Hepatocyte (in vitro differentiated cells): ENCODE measurements at regions not wholly inside any gene's neighbourhood (a gene's known extent, or its start where the extent isn't known, plus 50 kb on each side); places are given as distances from the start of the nearest gene placed in this dataset.

Experiments
- DNase-seq: peaks from one replicate; pipeline ENCODE4 v3.0.0-alpha.2; 2016; ENCODE audit warnings: low spot score
- H2AFZ ChIP-seq: fragments of 200-600 bp; sonication (generic); 2 replicates; pipeline ENCODE4 v1.6.0; 2016; ENCODE audit warnings: antibody characterized with exemption, mild to moderate bottlenecking
- H3K27ac ChIP-seq: fragments of 200-600 bp; sonication (generic); 2 replicates; pipeline ENCODE4 v1.5.1; 2016; ENCODE audit warnings: mild to moderate bottlenecking
- H3K27me3 ChIP-seq: fragments of 200-600 bp; sonication (generic); 2 replicates; pipeline ENCODE4 v1.6.1; 2016
- H3K36me3 ChIP-seq: fragments of 200-600 bp; sonication (generic); replicated peaks from 2 replicates; pipeline ENCODE4 v1.5.1; 2016; ENCODE audit warnings: low read depth; ENCODE audit not compliant: insufficient read depth
- H3K4me1 ChIP-seq: fragments of 200-600 bp; sonication (generic); 2 replicates; pipeline ENCODE4 v1.5.1; 2016; ENCODE audit warnings: mild to moderate bottlenecking, moderate library complexity; ENCODE audit not compliant: insufficient read depth
- H3K4me2 ChIP-seq: fragments of 200-600 bp; sonication (generic); 2 replicates; pipeline ENCODE4 v1.6.0; 2016
- H3K4me3 ChIP-seq: fragments of 200-600 bp; sonication (generic); 2 replicates; pipeline ENCODE4 v1.5.1; 2016; ENCODE audit warnings: mild to moderate bottlenecking
- H3K79me2 ChIP-seq: fragments of 200-600 bp; sonication (generic); 2 replicates; pipeline ENCODE4 v1.6.0; 2017; ENCODE audit warnings: mild to moderate bottlenecking
- H3K9me2 ChIP-seq: fragments of 200-600 bp; sonication (generic); replicated peaks from 2 replicates; pipeline ENCODE4 v1.6.0; 2017; ENCODE audit warnings: mild to moderate bottlenecking; ENCODE audit not compliant: insufficient read depth
- H3K9me3 ChIP-seq: fragments of 200-600 bp; sonication (generic); 2 replicates; pipeline ENCODE4 v1.5.1; 2016; ENCODE audit warnings: low read depth, mild to moderate bottlenecking
- H4K20me1 ChIP-seq: fragments of 200-600 bp; sonication (generic); 2 replicates; pipeline ENCODE4 v1.6.0; 2016; ENCODE audit warnings: mild to moderate bottlenecking; ENCODE audit not compliant: insufficient read depth, poor library complexity, severe bottlenecking
- EZH2 ChIP-seq: fragments of 200-600 bp; sonication (generic); IDR thresholded peaks from 2 replicates; pipeline ENCODE4 v1.6.1; 2016; ENCODE audit warnings: antibody characterized with exemption, mild to moderate bottlenecking, borderline replicate concordance
- EZH2phosphoT487 ChIP-seq: fragments of 200-600 bp; sonication (generic); IDR thresholded peaks from one replicate; pipeline ENCODE4 v1.6.1; 2018; ENCODE audit warnings: antibody characterized with exemption, mild to moderate bottlenecking, low read depth, moderate library complexity; ENCODE audit not compliant: unreplicated experiment, severe bottlenecking
- WGBS: methylation state at CpG from one replicate; pipeline ENCODE4 v1.1.6; 2016; ENCODE audit warnings: low lambda C conversion rate; ENCODE audit errors: missing lambda C conversion rate; 5-methylcytosine and 5-hydroxymethylcytosine counted together
- TF ChIP-seq, protein P1 (sequence below): fragments of 200-600 bp; sonication (generic); IDR thresholded peaks from 2 replicates; pipeline ENCODE4 v1.5.1; 2016; ENCODE audit warnings: antibody characterized with exemption, mild to moderate bottlenecking; ENCODE audit not compliant: poor library complexity

DNA sequence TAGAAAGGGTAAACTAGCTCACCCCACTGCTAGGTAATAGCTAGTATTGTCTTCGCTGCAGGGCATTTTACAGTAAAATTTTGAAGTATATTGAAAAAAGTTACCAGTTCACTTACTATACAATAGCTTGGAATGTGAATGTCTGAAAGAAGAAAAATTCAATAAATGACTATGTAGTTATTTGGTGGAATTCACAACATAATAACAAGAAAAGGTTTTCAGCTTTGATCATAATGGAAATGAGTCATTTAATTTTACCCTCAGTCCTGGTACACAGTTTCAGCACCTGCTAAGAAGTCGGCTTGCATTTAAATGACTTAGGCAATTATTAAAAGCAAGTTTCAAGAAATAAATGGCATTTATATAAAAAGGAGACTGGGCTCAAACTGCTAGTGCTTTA, 90.4 kb downstream of the NUP35 start:
- H3K4me1 ChIP-seq = no peaks in the 10 kb centered on the region
- H3K27ac ChIP-seq = no peak overlapping the region
- H3K27me3 ChIP-seq = no peaks in the 10 kb centered on the region
- no peaks in the 10 kb centered on the region for H3K9me3 ChIP-seq
- no peaks in the 10 kb centered on the region for H4K20me1 ChIP-seq
- H3K9me2 ChIP-seq = no peaks in the 10 kb centered on the region
- no peak overlapping the region for H3K4me2 ChIP-seq
- TF ChIP-seq EZH2phosphoT487 = no peak
- TF ChIP-seq, protein P1, sequence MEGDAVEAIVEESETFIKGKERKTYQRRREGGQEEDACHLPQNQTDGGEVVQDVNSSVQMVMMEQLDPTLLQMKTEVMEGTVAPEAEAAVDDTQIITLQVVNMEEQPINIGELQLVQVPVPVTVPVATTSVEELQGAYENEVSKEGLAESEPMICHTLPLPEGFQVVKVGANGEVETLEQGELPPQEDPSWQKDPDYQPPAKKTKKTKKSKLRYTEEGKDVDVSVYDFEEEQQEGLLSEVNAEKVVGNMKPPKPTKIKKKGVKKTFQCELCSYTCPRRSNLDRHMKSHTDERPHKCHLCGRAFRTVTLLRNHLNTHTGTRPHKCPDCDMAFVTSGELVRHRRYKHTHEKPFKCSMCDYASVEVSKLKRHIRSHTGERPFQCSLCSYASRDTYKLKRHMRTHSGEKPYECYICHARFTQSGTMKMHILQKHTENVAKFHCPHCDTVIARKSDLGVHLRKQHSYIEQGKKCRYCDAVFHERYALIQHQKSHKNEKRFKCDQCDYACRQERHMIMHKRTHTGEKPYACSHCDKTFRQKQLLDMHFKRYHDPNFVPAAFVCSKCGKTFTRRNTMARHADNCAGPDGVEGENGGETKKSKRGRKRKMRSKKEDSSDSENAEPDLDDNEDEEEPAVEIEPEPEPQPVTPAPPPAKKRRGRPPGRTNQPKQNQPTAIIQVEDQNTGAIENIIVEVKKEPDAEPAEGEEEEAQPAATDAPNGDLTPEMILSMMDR = no peak
- TF ChIP-seq EZH2 = no peak
- H3K79me2 ChIP-seq = no peaks in the 10 kb centered on the region
- no peak overlapping the region for H2AFZ ChIP-seq
- H3K4me3 ChIP-seq = no peak overlapping the region
- WGBS = 47% methylated on average over 2 of the region's 2 CpGs
- no peaks in the 10 kb centered on the region for H3K36me3 ChIP-seq
- no peak for DNase-seq

DNA sequence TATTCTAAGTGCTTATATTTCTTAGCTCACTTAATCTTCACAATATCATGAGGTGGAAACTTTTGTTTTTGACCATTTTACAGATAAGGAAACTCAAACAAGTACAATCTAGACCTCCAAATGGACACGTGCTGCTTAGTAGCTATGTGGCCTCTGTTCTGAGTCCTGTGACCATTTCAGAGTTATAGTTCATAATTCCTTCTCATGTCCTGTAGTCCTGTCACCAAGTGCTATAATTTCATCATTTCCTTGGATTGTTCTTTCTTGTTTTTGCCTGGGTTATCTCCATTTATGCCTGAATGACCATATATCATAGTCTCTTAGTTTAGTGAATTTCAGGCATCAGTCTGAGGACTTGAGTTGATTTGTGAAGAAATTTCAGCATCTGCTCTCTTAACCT, 91.7 kb downstream of the NUP35 start:
- Histone ChIP-seq H3K27ac (no peak overlapping the region), H3K4me3 (no peak overlapping the region), H3K9me2 (no peaks in the 10 kb centered on the region), H3K4me2 (no peak overlapping the region), H3K27me3 (no peaks in the 10 kb centered on the region), H4K20me1 (no peaks in the 10 kb centered on the region), H3K4me1 (no peaks in the 10 kb centered on the region), H3K79me2 (no peaks in the 10 kb centered on the region), H3K36me3 (no peaks in the 10 kb centered on the region), H2AFZ (no peak overlapping the region), H3K9me3 (no peaks in the 10 kb centered on the region)
- DNase-seq = no peak
- WGBS = 88% methylated on average over 1 of the region's 1 CpG
- TF ChIP-seq EZH2phosphoT487 (no peak), EZH2 (no peak)
- TF ChIP-seq, protein P1 = no peak

DNA sequence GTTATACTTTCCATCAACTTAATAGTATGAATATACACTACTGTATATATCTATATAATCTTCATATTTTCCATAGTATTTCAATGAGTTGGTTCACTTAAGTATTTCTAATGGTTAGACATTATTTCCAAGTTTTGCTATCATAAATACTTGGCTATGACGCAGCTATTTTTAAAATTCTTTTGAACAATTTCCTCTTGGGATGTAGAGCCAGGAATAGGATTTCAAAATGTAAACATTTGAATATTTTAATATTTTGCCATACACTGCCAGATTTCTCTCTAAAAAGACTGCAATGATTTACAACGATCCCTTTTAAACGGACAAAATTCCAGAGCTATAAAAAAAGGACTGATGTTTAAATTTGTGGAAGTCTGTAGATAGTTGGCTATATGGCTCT, 95.6 kb downstream of the NUP35 start:
- DNase-seq = no peak
- WGBS = 85% methylated on average over 3 of the region's 3 CpGs
- no peak for TF ChIP-seq EZH2phosphoT487
- TF ChIP-seq EZH2 = no peak
- TF ChIP-seq, protein P1 = no peak
- Histone ChIP-seq H3K27me3 (no peaks in the 10 kb centered on the region), H3K9me2 (no peaks in the 10 kb centered on the region), H3K9me3 (no peaks in the 10 kb centered on the region), H4K20me1 (no peaks in the 10 kb centered on the region), H3K79me2 (no peaks in the 10 kb centered on the region), H3K27ac (no peak overlapping the region), H2AFZ (no peak overlapping the region), H3K36me3 (no peaks in the 10 kb centered on the region), H3K4me2 (no peak overlapping the region), H3K4me1 (no peaks in the 10 kb centered on the region), H3K4me3 (no peak overlapping the region)

DNA sequence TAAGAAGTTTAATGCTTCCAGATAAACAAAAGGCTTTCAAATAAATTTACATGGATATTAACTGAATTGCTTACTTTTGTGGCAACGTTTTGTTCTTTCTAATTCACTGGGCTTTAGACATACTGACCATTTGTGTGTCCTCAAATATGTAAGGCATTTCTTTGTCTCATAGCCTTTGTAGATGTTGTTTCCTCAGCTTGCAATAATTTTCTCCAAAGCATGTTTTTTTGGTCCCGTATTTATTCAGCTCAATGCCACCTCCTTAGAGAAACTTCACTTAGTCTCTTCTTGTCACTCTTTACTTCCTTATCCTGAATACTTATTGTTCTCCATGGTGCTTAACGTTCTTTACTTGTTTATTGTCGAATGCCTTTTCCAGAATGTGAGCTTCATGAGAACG, 98.5 kb downstream of the NUP35 start:
- Histone ChIP-seq H4K20me1 (no peaks in the 10 kb centered on the region), H3K4me1 (no peaks in the 10 kb centered on the region), H3K4me3 (no peak overlapping the region), H3K9me3 (no peaks in the 10 kb centered on the region), H2AFZ (no peak overlapping the region), H3K27me3 (no peaks in the 10 kb centered on the region), H3K27ac (no peak overlapping the region), H3K36me3 (no peaks in the 10 kb centered on the region), H3K79me2 (no peaks in the 10 kb centered on the region), H3K9me2 (no peaks in the 10 kb centered on the region), H3K4me2 (no peak overlapping the region)
- DNase-seq = no peak
- 72% methylated on average over 5 of the region's 5 CpGs for WGBS
- no peak for TF ChIP-seq EZH2
- TF ChIP-seq EZH2phosphoT487 = no peak
- TF ChIP-seq, protein P1 = no peak
